ENCODE measurements at regions not wholly inside any gene's neighbourhood (a gene's known extent, or its start where the extent isn't known, plus 50 kb on each side); places are given as distances from the start of the nearest gene placed in this dataset.
"Not testable (repeated sequence)": the region's sequence is repeated elsewhere in the genome, so short reads cannot be mapped to it uniquely, and the experiment has no call there.

- not testable (repeated sequence) for H3K4me1 Mint-ChIP-seq; H3K27ac Mint-ChIP-seq; H3K9me3 Mint-ChIP-seq; H3K27me3 Mint-ChIP-seq (ENCODE audit: low read depth); H3K4me3 Mint-ChIP-seq; H3K36me3 Mint-ChIP-seq; DNase-seq (ENCODE audit: low spot score in 2 of 2, unreplicated experiment in 2 of 2)
Measured at GRCh38 chr2:87512864-87513530, 234.9 kb upstream of the PLGLB2 start.

GRCh38 chr2:87514034-87514433 lies 233.9 kb upstream of the PLGLB2 start:
- not testable (repeated sequence) for H3K27ac Mint-ChIP-seq; H3K36me3 Mint-ChIP-seq; H3K4me1 Mint-ChIP-seq; H3K9me3 Mint-ChIP-seq; H3K27me3 Mint-ChIP-seq (ENCODE audit: low read depth); H3K4me3 Mint-ChIP-seq; DNase-seq (ENCODE audit: low spot score in 2 of 2, unreplicated experiment in 2 of 2)

GRCh38 chr2:87514515-87514914 lies 233.4 kb upstream of the PLGLB2 start:
- H3K4me1 Mint-ChIP-seq; H3K9me3 Mint-ChIP-seq; DNase-seq (ENCODE audit: low spot score in 2 of 2, unreplicated experiment in 2 of 2); H3K27me3 Mint-ChIP-seq (ENCODE audit: low read depth); H3K4me3 Mint-ChIP-seq; H3K27ac Mint-ChIP-seq; H3K36me3 Mint-ChIP-seq: not testable (repeated sequence)

GRCh38 chr2:87515226-87515625 lies 232.7 kb upstream of the PLGLB2 start:
- not testable (repeated sequence) for H3K4me1 Mint-ChIP-seq; H3K4me3 Mint-ChIP-seq; H3K27ac Mint-ChIP-seq; H3K27me3 Mint-ChIP-seq (ENCODE audit: low read depth); DNase-seq (ENCODE audit: low spot score in 2 of 2, unreplicated experiment in 2 of 2); H3K9me3 Mint-ChIP-seq; H3K36me3 Mint-ChIP-seq

- not testable (repeated sequence) for H3K27me3 Mint-ChIP-seq (ENCODE audit: low read depth); DNase-seq (ENCODE audit: low spot score in 2 of 2, unreplicated experiment in 2 of 2); H3K4me1 Mint-ChIP-seq; H3K27ac Mint-ChIP-seq; H3K36me3 Mint-ChIP-seq; H3K4me3 Mint-ChIP-seq; H3K9me3 Mint-ChIP-seq
Measured at GRCh38 chr2:87515875-87516274, 232.0 kb upstream of the PLGLB2 start.

GRCh38 chr2:87516369-87516967 lies 231.4 kb upstream of the PLGLB2 start:
- not testable (repeated sequence) for H3K9me3 Mint-ChIP-seq, H3K4me3 Mint-ChIP-seq, H3K27ac Mint-ChIP-seq

GRCh38 chr2:87517438-87517837 lies 230.4 kb upstream of the PLGLB2 start:
- not testable (repeated sequence) for H3K36me3 Mint-ChIP-seq; H3K9me3 Mint-ChIP-seq; H3K27me3 Mint-ChIP-seq (ENCODE audit: low read depth); H3K4me1 Mint-ChIP-seq; DNase-seq (ENCODE audit: low spot score in 2 of 2, unreplicated experiment in 2 of 2); H3K4me3 Mint-ChIP-seq; H3K27ac Mint-ChIP-seq

More at GRCh38 chr2:87516369-87516967, 231.4 kb upstream of the PLGLB2 start:
- not testable (repeated sequence) for H3K27me3 Mint-ChIP-seq (ENCODE audit: low read depth); H3K36me3 Mint-ChIP-seq; DNase-seq (ENCODE audit: low spot score in 2 of 2, unreplicated experiment in 2 of 2); H3K4me1 Mint-ChIP-seq

- DNase-seq (ENCODE audit: low spot score in 2 of 2, unreplicated experiment in 2 of 2); H3K27me3 Mint-ChIP-seq (ENCODE audit: low read depth); H3K4me3 Mint-ChIP-seq; H3K4me1 Mint-ChIP-seq; H3K27ac Mint-ChIP-seq; H3K9me3 Mint-ChIP-seq; H3K36me3 Mint-ChIP-seq: not testable (repeated sequence)
Measured at GRCh38 chr2:87518066-87518465, 229.8 kb upstream of the PLGLB2 start.

GRCh38 chr2:87518547-87518946 lies 229.3 kb upstream of the PLGLB2 start:
- DNase-seq (ENCODE audit: low spot score in 2 of 2, unreplicated experiment in 2 of 2); H3K4me3 Mint-ChIP-seq; H3K9me3 Mint-ChIP-seq; H3K27me3 Mint-ChIP-seq (ENCODE audit: low read depth); H3K4me1 Mint-ChIP-seq; H3K36me3 Mint-ChIP-seq; H3K27ac Mint-ChIP-seq: not testable (repeated sequence)

- not testable (repeated sequence) for H3K36me3 Mint-ChIP-seq; H3K27ac Mint-ChIP-seq; H3K4me1 Mint-ChIP-seq; H3K27me3 Mint-ChIP-seq (ENCODE audit: low read depth); H3K4me3 Mint-ChIP-seq; H3K9me3 Mint-ChIP-seq; DNase-seq (ENCODE audit: low spot score in 2 of 2, unreplicated experiment in 2 of 2)
Measured at GRCh38 chr2:87519158-87520011, 228.5 kb upstream of the PLGLB2 start.

GRCh38 chr2:87521057-87521456 lies 226.8 kb upstream of the PLGLB2 start:
- H3K27ac Mint-ChIP-seq; H3K4me3 Mint-ChIP-seq; H3K9me3 Mint-ChIP-seq; H3K36me3 Mint-ChIP-seq; H3K27me3 Mint-ChIP-seq (ENCODE audit: low read depth); DNase-seq (ENCODE audit: low spot score in 2 of 2, unreplicated experiment in 2 of 2); H3K4me1 Mint-ChIP-seq: not testable (repeated sequence)

- not testable (repeated sequence) for H3K9me3 Mint-ChIP-seq; H3K27ac Mint-ChIP-seq; H3K4me3 Mint-ChIP-seq; H3K27me3 Mint-ChIP-seq (ENCODE audit: low read depth); DNase-seq (ENCODE audit: low spot score in 2 of 2, unreplicated experiment in 2 of 2); H3K4me1 Mint-ChIP-seq; H3K36me3 Mint-ChIP-seq
Measured at GRCh38 chr2:87521489-87521888, 226.4 kb upstream of the PLGLB2 start.

- H3K4me3 Mint-ChIP-seq; H3K36me3 Mint-ChIP-seq; H3K27me3 Mint-ChIP-seq (ENCODE audit: low read depth); H3K27ac Mint-ChIP-seq; H3K4me1 Mint-ChIP-seq; H3K9me3 Mint-ChIP-seq; DNase-seq (ENCODE audit: low spot score in 2 of 2, unreplicated experiment in 2 of 2): not testable (repeated sequence)
Measured at GRCh38 chr2:87524619-87525188, 223.2 kb upstream of the PLGLB2 start.

- H3K4me3 Mint-ChIP-seq; H3K9me3 Mint-ChIP-seq; H3K27ac Mint-ChIP-seq; H3K4me1 Mint-ChIP-seq; H3K36me3 Mint-ChIP-seq; DNase-seq (ENCODE audit: low spot score in 2 of 2, unreplicated experiment in 2 of 2): not testable (repeated sequence)
- peaks cover 11% of the 10 kb centered on the region for H3K27me3 Mint-ChIP-seq (ENCODE audit: low read depth)
Measured at GRCh38 chr2:87525497-87525991, 222.3 kb upstream of the PLGLB2 start.
